ENCODE measurements at regions not wholly inside any gene's neighbourhood (a gene's known extent, or its start where the extent isn't known, plus 50 kb on each side); places are given as distances from the start of the nearest gene placed in this dataset.

DNA sequence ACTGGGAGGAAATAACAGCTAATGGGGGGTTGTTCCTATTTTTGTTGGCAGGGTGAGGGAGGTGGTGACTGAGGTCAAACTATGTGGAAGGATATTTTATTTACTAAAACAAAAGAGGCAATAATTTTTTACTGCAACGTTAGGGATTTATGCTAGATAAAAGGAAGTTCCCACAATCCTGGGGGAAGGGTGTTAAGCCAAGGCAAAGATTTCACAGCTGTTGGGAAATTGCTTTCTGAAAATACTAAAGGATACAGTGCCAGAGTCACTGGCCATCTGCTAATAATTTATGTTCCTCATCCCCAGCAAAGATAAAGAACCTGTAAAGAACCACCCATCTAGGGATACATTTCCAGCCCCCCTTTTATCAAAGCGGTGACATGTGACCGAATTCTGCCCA is 756.0 kb upstream of the RBFOX1 start:
- DNase-seq (ENCODE audit: low read depth): no peak

DNA sequence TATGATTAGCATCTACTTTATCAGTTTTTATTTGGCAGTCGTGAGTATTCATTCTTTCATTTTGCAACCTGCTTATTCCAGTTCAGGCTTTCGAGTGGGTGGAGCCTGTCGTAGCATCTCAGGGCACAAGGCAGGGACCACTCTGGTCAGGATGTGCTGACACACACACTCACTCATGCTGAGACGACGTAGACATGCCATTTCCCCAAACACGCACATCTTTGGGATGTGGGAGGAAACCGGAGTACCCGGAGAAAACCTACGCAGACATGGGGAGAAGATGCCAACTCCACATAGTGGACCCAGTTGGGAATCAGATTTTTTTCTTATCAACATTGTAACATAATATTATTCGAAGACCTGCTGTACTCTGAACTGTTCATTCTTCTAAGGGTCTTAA is 756.5 kb upstream of the RBFOX1 start:
- DNase-seq (ENCODE audit: low read depth): no peak

DNA sequence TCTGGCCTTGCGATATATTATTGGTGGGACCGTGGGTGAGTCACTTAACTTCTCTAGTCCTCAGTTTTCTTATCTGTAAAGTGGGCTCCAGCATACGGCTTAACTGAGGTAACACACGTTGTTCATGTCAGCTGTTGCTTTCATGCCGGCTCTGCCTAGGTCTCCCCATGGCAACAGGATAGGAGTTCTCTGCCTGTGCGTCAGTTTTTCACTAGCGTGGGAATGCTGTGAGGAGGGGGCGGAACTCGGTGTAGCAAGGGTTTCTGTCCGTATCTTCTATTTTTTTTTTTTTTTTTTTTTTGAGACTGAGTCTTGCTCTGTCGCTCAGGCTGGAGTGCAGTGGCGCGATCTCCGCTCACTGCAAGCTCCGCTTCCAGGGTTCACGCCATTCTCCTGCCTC is 758.5 kb upstream of the RBFOX1 start:
- DNase-seq (ENCODE audit: low read depth): no peak

DNA sequence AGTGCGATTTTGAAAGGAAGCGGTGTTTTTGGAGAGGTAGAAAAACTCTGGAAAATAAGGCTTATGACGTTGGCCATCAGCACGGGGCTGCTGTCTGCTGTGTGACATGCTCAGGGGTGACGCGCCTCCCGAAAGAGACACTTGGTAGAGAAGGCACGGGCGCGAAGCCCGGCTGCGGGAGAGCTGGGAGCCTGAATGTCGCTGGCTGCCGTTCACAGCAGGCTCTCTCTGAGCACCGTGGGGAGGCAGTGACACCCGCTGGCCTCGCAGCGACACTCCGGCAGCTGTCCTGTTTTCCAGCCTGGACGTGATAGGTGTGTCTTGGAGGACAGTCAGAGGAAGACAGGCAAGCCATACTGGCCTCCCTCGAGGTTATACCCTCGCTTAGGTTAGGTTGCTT is 759.1 kb upstream of the RBFOX1 start:
- no peak for DNase-seq (ENCODE audit: low read depth)

DNA sequence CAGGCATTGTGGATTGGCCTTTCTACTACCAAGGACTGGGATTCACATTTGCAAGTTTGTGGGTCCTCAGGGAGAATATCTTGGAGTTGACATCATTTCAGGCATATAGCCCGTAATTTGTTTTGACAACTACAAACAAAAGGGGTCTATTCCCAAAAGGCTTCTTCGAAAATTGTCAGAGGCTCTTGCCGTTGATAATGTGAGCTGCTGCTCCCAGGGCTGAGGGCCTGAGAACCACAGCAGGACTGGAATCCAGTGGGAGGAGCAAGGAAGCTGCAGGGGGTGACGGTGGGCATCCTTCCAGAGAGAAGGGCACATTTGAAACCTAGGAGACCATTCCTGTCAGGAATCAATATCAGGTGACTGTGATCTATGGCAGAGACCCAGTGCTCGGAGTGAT is 761.6 kb upstream of the RBFOX1 start:
- no peak for DNase-seq (ENCODE audit: low read depth)

DNA sequence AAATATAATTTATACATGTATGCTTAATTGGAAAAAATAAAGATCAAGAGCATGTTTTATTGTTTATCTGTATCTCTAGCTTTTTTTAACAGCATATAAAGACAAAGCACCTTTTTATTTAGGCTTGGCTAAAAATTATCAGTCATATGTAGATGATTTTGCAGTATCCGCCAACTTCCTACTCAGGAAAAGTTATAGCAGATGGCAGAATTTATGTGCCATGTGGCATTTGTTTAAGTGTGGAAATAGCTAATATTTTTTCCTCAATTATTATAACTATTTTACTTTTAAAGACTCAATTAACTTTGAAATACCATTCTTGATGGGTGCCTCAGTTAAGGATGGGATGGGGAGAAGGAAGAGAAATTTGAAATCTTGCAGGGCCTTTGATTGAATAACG is 762.1 kb upstream of the RBFOX1 start:
- DNase-seq (ENCODE audit: low read depth): no peak

DNA sequence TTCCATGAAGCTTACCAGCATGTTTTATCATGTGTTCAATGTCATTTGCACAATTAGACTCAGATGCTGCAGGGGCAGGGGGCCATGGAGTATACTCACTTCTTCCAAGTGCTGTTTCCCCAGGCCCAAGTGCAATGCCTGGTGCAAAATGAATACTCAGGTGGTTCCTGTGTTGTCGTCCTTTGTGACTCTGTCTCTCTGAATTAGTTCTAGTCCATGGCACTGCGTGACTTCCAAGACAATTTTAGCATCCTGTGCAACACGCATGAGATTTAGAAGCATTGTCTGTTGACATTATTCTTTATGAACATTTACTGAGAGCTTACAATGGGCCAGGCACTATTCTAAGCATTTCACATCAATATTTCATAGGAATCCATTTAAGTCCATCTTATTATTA is 769.7 kb upstream of the RBFOX1 start:
- no peak for DNase-seq (ENCODE audit: low read depth)

DNA sequence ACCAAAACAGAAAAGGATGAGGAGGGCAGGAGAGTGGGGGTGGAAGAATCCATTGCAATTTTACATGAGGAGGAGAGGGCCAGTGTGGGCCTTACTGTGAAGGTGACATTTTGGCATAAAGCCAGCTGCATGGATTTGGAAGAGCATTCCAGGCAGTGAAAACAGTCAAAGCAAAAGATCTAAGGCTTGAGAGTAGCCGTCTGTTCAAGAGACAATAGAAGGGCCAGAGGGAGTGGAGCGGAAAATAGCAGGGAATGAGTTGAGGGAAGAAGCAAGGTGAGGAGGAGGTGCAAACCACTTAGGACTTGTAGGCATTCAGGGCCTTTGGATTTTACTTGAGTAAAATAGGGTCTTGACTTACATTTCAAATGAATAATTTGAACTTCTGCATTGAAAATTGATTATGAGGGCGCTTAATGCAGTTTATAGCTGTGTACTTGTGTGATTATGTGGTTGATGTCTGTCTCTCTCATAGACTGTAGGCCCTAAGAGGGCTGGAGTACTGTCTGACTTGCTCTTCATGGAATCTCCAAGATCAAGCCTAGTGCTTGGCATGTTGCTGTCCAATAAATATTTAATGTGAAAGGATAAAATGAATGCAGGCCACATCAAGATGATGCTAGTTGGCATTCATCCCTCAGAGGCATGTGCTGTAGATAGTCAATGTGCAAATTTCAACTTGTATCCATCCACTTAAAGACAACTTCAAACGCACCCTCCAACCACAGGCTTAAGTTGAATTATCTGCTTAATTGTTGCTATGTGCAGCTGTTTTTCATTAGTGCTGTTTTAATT is 772.1 kb upstream of the RBFOX1 start:
- DNase-seq (ENCODE audit: low read depth): no peak

DNA sequence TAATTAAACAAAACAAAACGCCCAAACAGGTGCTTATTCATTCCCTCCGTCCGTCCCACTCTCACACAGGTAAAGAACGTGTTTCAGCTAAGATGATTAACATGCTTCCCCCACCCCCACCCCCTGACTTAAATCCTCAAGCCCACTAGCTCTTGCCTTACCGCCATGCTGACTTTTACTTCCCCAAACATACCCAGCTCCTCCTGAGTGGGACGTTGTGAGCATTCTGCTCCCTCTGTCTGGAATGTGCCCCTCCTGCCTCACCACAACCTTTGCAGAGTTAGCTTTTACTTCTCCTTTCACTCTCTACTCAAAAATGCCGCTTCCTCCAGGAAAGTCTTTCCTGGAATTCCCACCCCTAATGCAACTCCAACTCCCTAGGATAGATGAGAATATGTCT is 774.0 kb upstream of the RBFOX1 start:
- no peak for DNase-seq (ENCODE audit: low read depth)

DNA sequence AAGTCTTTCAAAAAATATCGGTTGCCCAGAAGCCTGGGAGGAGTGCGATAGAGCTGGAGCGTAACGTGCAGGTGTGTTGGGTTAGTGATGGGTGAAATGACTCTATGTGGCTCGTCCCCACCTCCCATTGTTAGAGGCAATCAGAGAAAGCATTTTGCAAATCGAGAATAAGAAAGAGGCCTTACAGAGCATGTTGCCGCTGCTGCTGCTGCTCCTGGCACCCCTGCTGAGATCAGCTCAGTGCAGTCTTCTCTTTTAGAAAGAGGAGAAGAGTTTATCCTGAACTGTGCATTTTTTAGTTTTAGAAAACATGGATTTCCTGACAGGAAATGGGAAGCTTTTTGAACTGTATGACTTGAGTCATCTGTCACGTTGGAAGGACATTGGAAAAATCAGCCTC is 774.5 kb upstream of the RBFOX1 start:
- no peak for DNase-seq (ENCODE audit: low read depth)

DNA sequence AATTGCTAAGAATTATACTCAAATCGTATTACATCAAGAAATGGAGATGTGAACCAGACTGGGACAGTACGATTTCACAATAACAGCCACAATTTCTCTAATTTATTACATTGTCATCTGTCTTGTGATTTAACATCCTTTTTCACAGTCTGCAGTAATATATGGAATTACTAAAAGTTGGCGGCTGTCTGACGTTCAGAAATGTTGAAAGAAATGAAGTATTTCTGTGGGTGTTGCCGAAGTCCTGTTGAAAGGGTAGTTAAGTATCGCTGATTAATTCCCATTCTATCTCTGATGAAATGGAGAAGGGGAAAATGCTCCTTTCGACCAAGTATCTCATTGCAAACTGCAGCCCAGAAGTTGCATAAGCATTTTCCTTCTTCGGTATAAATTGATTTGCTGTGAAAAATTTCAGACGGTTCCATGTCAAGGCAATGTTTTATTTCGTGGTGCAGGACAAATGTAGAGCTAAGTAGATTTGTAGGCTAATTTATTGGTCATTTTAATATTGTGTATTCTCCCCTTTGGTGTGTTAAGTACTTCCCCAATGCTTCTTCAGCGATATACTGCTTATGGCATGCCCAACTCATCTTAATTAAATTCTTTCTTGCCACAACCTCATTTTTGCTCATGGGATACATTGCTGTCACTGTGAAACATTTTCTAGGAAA is 775.2 kb upstream of the RBFOX1 start:
- DNase-seq (ENCODE audit: low read depth): no peak

DNA sequence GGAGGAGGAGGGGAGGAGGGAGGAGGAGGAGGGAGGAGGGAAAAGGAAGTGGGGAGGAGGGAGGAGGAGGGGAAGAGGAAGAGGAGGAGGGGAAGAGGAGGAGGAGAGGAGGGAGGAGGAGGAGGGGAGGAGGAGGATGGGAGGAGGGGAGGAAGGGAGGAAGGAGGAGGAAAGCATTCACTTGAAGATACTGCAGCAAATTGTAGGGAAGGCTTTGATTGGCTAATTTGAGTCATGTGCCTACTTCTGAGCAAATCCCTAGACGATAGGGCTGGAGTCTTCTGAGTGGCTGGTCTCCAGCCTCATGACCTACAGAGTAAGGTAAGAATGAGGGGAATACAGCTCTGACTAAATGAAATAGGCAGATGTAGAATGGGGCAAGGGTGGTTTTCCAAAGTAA is 783.2 kb upstream of the RBFOX1 start:
- no peak for DNase-seq (ENCODE audit: low read depth)

DNA sequence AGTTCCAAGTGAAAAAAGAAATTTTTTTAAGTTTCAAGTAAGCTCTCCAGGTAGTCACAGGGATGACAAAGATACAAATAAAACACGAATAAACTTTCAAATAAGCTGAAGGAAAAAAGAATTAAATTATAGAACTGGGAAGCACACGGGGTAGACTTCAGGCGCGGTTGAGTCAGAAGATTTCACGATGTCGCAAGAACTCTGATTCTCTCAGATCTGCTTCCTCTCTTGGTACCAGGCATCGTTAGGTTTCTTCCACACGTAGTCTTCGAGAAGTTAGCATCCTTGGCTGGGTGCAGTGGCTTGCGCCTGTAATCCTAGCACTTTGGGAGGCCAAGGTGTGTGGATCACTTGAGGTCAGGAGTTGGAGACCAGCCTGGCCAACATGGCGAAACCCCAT is 784.1 kb upstream of the RBFOX1 start:
- DNase-seq (ENCODE audit: low read depth): no peak

DNA sequence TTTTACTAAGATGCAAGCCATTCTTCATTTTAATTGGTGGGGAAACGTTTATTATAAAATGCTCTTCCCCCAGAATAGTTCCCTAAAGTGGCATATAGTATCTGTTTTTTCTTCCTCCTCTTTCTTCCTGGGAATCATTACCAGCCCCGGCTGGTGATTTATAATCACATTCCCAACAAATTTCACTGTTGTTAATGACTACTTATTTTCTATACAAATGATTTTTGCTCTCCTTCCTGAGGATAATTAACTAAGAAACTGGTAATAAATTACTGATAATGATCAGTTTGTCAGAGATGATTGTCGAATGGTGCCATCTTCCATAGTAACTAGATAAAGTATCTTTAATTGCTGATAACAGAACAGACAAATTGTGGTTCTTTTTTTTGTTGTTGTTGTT is 785.5 kb upstream of the RBFOX1 start:
- DNase-seq (ENCODE audit: low read depth): no peak

DNA sequence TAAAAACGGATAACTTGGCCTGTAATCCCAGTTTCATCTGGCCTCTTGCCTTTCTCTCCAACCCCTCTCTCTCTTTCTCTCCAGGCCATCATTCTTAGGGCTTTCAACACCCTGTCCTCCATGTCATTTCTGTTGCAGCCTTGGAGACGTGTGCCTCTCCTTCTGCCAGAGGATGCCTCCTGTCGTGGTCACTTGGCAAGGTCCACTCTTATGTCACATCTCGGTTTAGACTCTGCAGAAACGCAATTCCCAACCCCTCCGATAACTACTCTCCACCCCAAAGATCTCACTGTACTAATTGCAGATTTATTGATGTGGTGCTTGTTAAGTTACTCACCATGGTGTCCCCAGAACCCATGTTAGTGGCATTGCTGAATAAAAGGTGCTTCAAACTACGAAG is 787.3 kb upstream of the RBFOX1 start:
- no peak for DNase-seq (ENCODE audit: low read depth)

DNA sequence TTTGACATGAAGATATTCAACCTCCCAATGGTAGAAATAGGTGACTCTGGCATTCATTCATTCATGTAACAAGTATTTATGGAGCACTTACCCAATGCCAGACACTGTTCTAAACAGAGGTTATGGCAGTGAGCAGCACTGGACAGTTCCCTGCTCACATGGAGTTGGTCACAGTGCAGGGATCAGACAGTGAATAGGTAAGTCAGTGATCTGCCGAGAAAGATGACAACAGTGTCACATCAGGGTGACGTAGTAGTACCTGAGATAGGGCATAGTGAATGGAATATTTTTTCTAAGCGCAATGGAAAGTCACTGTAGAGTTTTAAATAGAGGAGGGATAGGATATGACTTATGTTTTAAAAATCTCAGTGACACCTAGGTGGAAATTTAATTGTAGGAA is 791.4 kb upstream of the RBFOX1 start:
- no peak for DNase-seq (ENCODE audit: low read depth)

DNA sequence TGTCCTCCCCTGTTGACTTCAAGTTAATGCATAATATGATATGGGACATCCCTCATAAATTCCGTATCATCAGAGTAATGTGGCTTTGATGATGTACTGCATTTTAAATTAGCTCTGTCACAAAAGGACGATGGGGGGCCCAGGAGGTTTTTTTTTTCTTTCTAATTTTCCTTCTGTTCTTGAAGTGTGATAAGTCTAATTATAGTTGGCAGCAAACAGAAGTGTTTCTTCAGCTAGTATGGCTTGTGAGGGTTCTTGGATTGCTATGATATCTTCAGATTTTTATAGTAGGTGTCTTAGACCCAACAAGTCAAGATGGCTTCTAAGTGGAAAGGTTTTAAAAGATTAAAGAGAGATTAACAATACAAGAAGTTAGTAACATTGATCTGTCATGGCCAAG is 796.2 kb upstream of the RBFOX1 start:
- DNase-seq (ENCODE audit: low read depth): no peak

DNA sequence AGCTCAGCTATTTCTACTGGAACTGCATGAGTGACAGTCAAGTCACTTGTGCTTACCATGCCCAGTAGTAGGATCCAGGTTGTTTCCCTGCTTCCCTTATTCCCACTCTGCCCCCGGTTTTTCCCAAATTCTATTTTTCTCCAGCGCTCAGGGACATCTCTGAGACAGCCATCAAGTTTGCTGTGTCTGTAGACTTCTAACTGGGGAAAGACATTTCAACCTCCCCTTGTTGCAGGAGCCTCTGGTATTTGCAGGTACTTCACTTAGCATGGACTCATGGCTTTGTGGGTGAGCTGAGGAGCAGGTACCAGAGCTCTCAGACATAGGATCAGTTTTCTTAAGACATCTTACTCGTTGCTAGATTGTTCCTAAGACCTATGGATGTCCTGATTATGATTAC is 801.6 kb upstream of the RBFOX1 start:
- DNase-seq (ENCODE audit: low read depth): no peak

DNA sequence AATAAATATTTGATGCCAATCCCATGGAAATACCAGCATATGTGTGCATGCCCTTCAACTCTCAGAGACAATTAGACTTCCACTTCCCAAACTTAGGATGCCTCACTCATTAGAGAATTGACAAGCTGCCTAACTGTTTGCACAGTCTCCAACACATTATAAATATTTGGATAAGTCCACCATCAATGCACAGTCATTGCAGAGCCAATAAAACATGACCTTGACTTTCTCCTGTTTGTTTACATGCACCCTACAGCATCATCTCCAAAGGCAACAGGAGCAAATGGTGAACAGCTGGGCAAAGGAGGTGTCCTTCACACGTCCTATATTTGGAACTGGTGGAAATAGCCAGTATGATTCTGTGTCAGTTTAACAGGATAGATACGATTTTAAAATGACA is 804.4 kb upstream of the RBFOX1 start:
- DNase-seq (ENCODE audit: low read depth): no peak

DNA sequence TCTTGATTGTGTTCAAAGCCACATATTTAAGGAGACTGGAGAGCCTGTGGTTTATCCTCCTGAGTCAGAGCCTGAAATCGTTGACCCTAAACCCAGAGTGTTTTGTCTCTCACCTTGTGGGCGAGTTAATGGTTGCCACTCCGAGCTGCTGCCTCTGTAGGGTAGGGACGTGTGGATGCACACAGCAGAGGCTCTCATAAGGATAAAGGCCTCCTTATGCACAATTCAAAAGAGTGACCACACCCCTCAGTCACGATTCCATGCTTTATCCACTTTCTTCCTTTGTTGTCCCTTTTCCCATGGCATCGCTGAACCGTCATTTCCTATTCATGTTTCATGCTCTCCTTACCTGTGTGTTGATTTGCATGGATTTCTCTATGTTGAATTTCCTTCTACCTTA is 805.0 kb upstream of the RBFOX1 start:
- DNase-seq (ENCODE audit: low read depth): no peak

DNA sequence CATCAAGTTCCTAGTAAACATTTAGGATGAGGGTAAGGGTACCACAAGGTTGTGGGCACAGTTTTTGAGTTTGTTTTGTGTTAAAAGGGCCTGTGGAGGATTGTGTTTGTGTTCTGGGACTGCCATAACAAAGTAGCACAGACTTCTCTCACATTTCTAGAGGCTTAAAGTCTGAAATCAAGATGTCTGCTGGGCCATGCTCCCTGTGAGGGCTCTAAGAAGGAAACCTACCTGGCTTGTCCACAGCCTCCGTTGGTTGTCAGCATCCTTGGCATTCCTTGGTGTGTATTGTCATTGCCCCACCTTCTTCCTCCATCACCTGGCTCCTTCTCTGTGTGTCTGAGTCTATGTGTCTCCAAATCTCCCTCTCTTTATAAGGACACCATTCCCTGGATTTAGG is 808.1 kb upstream of the RBFOX1 start:
- no peak for DNase-seq (ENCODE audit: low read depth)

DNA sequence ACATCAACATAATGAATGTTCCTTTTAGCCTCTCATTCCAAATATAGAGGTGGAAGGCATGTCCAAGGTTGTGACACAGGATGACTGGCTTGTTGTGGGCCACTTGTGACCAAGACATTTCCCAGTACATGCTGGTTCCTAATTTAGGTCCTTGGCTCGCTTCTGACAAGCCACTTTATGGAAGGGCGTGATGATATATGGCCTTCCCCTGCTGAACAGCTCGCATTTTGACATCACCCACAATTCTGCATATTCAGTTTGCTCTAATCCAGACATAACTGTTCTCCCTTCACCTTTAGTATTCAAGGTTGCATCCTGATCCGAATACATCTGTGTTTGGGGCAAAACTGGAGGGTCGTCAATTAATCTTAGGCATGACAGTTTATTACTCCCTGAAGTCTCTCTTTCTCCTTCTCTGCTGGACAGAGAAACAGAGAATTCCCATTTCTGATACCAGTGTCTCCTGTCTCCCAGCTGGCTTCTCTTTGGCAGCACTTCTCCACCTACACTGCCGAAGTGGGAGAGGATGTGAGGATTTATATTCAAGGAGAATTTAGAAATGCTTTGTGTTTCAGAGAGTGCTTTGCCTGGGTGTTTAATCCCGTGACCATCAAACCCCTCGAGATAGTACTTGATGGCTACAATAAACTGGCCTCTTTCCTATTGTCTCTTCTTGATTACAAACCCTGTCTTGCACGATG is 815.5 kb upstream of the RBFOX1 start:
- DNase-seq (ENCODE audit: low read depth): no peak

DNA sequence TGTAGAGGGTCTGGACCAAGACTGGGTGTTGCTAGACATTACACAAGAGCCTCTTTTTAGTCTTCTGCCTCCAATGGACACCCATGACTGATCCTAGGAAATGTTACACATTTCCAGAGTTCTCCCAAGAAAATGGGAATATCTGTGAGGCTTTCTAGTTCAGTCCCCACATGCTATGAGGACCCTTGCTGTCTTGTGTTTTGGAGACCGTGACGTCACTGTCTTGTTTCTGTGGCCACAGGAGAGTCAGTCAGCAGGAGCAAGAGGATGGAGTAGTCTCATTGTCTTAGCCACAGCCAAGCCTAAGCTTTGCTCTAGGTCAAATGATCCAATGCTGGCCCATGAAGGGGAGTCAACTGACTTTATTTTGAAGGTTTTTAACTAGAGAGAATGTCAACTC is 820.1 kb upstream of the RBFOX1 start:
- DNase-seq (ENCODE audit: low read depth): no peak
